GM12878 (cell line): ENCODE measurements at regions not wholly inside any gene's neighbourhood (a gene's known extent, or its start where the extent isn't known, plus 50 kb on each side); places are given as distances from the start of the nearest gene placed in this dataset.

Source experiments
- CREB1 ChIP-seq: IDR thresholded peaks from 2 replicates; pipeline ENCODE4 v1.6.1; 2012; ENCODE audit warnings: low read depth, mild to moderate bottlenecking, inconsistent platforms
- DPF2 ChIP-seq: fragments of 450-650 bp; IDR thresholded peaks from 2 replicates; pipeline ENCODE4 v1.6.1; 2017; ENCODE audit warnings: mild to moderate bottlenecking
- EP300 ChIP-seq, 2 experiments: fragments of 150-350 bp in 1 of 2; IDR thresholded peaks; 2 replicates each; pipeline ENCODE4 v1.6.1; 2011 to 2012; ENCODE audit warnings: low read depth in 2 of 2, low read length in 2 of 2, borderline replicate concordance in 1 of 2, improper control_type of control experiment in 1 of 2, inconsistent platforms in 1 of 2; ENCODE audit not compliant: control insufficient read depth in 1 of 2
- KDM1A ChIP-seq: fragments of 200-600 bp; sonication (generic); IDR thresholded peaks from 2 replicates; pipeline ENCODE4 v1.6.1; 2016; ENCODE audit warnings: borderline replicate concordance
- MYB ChIP-seq: fragments of 150-350 bp; IDR thresholded peaks from 2 replicates; pipeline ENCODE4 v1.6.1; 2014; ENCODE audit warnings: mild to moderate bottlenecking, low read depth, low read length, borderline replicate concordance
- NFYB ChIP-seq: IDR thresholded peaks from 2 replicates; pipeline ENCODE4 v1.6.1; 2011; ENCODE audit warnings: low read depth, mild to moderate bottlenecking, low read length, improper control_type of control experiment, moderate library complexity; ENCODE audit not compliant: insufficient read depth
- NR2C1 ChIP-seq: fragments of 450-650 bp; IDR thresholded peaks from 2 replicates; pipeline ENCODE4 v1.6.1; 2017; ENCODE audit warnings: antibody characterized with exemption, mild to moderate bottlenecking, moderate library complexity
- PBX3 ChIP-seq: IDR thresholded peaks from 2 replicates; pipeline ENCODE4 v1.6.1; 2011; ENCODE audit warnings: mild to moderate bottlenecking, low read depth, low read length, moderate library complexity; ENCODE audit not compliant: insufficient replicate concordance
- POLR2A ChIP-seq: IDR thresholded peaks from 2 replicates; pipeline ENCODE4 v1.6.1; 2011; ENCODE audit warnings: low read depth, mild to moderate bottlenecking, low read length
- SRF ChIP-seq, 2 experiments: IDR thresholded peaks; 2 replicates each; pipeline ENCODE4 v1.6.1; 2011; ENCODE audit warnings: low read depth in 2 of 2, low read length in 2 of 2, mild to moderate bottlenecking in 1 of 2, moderate library complexity in 1 of 2
- ZSCAN29 ChIP-seq: fragments of 450-650 bp; IDR thresholded peaks from 2 replicates; pipeline ENCODE4 v1.6.1; 2017; ENCODE audit warnings: mild to moderate bottlenecking, moderate library complexity
- TF ChIP-seq, protein P1 (sequence below), 3 experiments: IDR thresholded peaks in 2 of 3; conservative IDR thresholded peaks in 1 of 3; 2 replicates each; pipeline ENCODE4 v1.5.1; 2011; ENCODE audit warnings: low read depth in 3 of 3, low read length in 3 of 3, mild to moderate bottlenecking in 3 of 3, control low read depth in 2 of 3, moderate library complexity in 2 of 3, inconsistent platforms in 1 of 3, mixed read lengths in 1 of 3; ENCODE audit not compliant: control insufficient read depth in 2 of 3, insufficient read depth in 1 of 3; ENCODE audit errors: extremely low read depth in 1 of 3

DNA sequence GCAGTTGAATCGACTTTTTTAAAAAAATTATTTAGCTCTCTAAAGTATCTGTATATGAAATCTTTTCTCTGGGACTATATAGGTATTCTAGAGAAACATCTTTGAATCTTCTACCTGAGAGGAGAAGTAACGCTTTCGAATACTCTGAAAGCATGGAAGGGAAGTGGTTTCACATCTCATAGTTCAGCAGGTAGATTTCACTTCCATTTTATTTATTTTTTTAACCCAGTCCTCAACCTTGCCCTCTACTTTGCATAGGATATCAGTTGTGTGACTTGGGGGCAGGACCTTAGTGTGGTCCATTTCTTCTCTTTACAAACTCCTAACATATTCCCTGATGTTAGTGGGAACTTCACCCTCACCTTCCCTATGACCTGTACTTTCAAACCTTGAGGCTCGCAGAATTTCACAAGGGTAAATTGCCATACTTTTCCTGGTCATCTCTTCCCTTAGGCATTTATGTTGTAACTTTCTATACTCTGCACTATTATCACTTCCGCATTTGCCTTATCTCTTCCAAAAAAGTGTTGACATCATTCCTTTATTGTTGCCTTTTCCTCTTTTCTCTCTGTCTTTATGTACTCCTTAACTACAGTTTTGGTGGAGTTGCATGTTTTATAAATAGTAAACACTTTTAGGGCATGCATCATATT, 1208.5 kb upstream of the ADGRL4 start:
- TF ChIP-seq SRF (IDR thresholded peaks at IDR 0.05; ENCODE audit: low read depth in 2 of 2, low read length in 2 of 2) (no peak), EP300 (IDR thresholded peaks at IDR 0.05; ENCODE audit: borderline replicate concordance in 1 of 2, control insufficient read depth in 1 of 2, low read depth in 2 of 2, low read length in 2 of 2) (no peak), KDM1A (no peak), NFYB (no peak), MYB (no peak), DPF2 (no peak), PBX3 (no peak), ZSCAN29 (no peak), CREB1 (no peak), POLR2A (no peak), NR2C1 (no peak)
- TF ChIP-seq, protein P1, sequence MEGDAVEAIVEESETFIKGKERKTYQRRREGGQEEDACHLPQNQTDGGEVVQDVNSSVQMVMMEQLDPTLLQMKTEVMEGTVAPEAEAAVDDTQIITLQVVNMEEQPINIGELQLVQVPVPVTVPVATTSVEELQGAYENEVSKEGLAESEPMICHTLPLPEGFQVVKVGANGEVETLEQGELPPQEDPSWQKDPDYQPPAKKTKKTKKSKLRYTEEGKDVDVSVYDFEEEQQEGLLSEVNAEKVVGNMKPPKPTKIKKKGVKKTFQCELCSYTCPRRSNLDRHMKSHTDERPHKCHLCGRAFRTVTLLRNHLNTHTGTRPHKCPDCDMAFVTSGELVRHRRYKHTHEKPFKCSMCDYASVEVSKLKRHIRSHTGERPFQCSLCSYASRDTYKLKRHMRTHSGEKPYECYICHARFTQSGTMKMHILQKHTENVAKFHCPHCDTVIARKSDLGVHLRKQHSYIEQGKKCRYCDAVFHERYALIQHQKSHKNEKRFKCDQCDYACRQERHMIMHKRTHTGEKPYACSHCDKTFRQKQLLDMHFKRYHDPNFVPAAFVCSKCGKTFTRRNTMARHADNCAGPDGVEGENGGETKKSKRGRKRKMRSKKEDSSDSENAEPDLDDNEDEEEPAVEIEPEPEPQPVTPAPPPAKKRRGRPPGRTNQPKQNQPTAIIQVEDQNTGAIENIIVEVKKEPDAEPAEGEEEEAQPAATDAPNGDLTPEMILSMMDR (IDR thresholded peaks at IDR 0.05 in 2 of 3, conservative IDR thresholded peaks at IDR 0.05 in 1 of 3; ENCODE audit: control insufficient read depth in 2 of 3, extremely low read depth in 1 of 3, insufficient read depth in 1 of 3, low read depth in 3 of 3, low read length in 3 of 3) = no peak
